SK-MEL-5 (cell line): ENCODE measurements at regions not wholly inside any gene's neighbourhood (a gene's known extent, or its start where the extent isn't known, plus 50 kb on each side); places are given as distances from the start of the nearest gene placed in this dataset.
A peak's percentile ranks its signal among the peaks of the same experiment; 100 is the strongest.
"Not testable (repeated sequence)": the region's sequence is repeated elsewhere in the genome, so short reads cannot be mapped to it uniquely, and the experiment has no call there.

Experiments used
- DNase-seq: peaks from one replicate; pipeline ENCODE4 v3.0.0-alpha.2; 2016; ENCODE audit warnings: low read depth, low spot score
- in situ Hi-C: cut with HindIII; loops from 2 replicates; pipeline ENCODE4 v1.10.0; 2016; ENCODE audit warnings: low sequenced_read_pairs, high pct_unique_total_duplicates, low pct_unique_long_range_greater_than_20kb

DNA sequence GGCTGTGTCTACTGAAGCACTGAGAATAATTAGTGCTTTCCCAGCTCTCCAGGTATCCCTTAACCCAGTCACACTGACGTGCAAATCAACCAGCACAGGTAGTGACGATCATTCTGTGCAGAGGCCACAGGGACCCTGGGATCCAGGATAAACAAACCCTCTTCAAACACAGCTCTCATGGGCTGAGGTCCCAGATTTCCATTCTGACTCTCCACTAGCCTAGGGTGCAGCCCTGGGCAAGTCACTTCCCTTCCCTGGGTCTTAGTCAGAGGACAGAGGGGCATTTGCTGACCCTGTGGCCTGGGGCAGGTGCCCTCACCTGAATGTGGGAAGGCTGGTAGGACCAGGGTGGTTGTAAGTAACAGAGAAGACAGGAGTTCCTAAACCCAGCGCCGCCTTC, 724.7 kb downstream of the MATN1 start:
- no peak for DNase-seq
- in situ Hi-C loops = no loop called here

GRCh38 chr1:29997818-29998217, 725.6 kb downstream of the MATN1 start:
- DNase-seq, in situ Hi-C loops: not testable (repeated sequence)

DNA sequence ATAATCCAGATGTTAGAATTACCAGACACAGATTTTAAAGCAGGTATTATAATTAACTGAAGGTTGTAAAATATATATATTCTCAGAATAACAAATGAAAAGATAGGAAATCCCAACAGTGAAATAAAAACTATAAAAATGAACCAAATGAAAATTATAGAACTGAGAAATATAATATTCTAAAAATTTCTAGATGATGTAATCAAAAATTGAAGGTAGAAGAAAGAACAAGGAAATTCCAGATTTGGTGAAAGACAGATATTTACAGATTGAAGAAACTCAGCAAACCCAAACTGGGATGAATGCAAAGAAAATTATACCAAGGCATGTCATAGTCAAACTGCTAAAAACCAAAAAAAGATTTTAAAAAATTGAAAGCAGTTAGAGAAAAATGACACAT, 729.4 kb downstream of the MATN1 start:
- no peak for DNase-seq
- in situ Hi-C loops = no loop called here

GRCh38 chr1:29991815-29992214, 731.6 kb downstream of the MATN1 start:
- DNase-seq = no peak
- in situ Hi-C loops = no loop called here

DNA sequence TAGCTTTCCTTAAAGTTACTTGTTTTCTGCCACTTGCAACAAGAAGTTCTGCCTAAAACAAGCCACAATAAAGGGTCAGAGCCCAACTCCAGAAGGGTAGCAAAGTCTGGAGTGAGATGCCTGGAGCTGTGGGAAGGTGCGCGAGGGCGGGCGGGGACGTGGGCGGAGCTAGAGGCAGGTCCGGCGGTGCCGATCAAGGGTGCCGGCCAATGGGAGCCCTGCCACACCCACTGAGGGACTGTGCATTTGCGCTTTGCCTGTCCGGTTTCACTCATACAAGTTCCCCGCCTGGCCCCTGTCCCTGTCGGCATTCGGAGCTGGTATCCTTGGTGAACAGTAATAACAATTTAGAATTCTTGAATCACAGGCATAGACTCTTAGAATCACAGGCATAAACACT, 732.4 kb downstream of the MATN1 start:
- in situ Hi-C loops = no loop called here
- DNase-seq = no peak

DNA sequence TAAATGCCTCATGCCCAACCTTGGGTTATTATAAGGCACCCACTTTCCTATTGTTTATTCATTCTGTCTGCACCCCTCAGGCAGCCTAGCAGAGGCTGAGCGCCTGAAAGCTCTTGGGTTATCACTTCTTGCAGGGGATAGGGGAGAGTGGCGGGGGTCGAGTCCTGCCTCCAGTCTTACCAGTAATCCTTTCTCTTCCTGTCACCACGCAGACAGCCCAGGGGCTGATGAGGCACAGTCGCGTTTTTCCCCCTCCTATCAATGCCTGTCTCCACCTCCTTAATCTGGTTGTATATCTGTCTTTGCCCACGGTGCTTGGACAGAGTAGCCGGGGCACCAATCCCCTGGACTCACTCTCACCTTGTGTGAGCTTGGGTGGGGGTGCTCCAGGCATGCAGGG, 733.1 kb downstream of the MATN1 start:
- in situ Hi-C loops = no loop called here
- no peak for DNase-seq

GRCh38 chr1:29986986-29987385, 736.4 kb downstream of the MATN1 start:
- in situ Hi-C loops = no loop called here
- no peak for DNase-seq

GRCh38 chr1:29985606-29985945, 737.8 kb downstream of the MATN1 start:
- in situ Hi-C loops = no loop called here
- no peak for DNase-seq

DNA sequence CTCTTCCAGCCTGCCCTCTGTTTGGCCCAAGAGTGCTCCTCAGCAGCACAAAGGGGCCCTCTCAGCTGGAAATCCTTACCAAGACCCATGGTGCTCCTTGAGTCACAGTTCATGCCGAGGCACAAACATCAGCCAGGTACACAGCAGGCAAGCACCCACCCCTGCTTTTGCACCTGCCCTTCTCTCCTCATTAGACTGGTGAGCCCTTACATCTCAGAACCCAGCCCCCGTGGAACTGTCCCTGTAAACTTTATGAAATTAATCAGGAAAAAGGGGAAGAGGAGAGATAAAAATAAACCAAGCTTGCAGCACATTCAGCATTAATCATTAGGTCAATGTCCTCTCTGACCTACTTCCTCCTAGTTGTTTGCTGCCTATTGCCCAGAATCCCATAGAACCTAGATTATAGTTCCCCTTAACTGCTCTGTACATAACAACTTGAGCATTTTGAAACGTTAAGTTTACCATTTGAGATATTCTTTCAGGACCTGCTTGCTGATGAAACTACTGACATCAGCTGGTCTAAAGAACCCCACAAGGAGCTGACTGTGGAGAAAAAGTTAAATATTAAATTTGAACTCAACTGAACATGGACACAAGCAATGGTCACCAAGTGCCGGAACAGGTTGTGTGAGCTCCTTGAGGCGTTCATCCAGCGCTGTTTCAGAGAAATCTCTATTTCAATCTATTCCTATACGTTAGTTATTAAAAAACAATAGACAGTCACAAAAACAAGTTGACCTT, 738.4 kb downstream of the MATN1 start:
- in situ Hi-C loops = no loop called here
- no peak for DNase-seq

- in situ Hi-C loops = no loop called here
- DNase-seq = no peak
These were observed 739.1 kb downstream of the MATN1 start for GRCh38 chr1:29984166-29984861.

- no peak for DNase-seq
- in situ Hi-C loops = no loop called here
These were observed 740.1 kb downstream of the MATN1 start for GRCh38 chr1:29983321-29983720.

GRCh38 chr1:29981586-29982239, 741.7 kb downstream of the MATN1 start:
- no peak for DNase-seq
- in situ Hi-C loops = no loop called here

DNA sequence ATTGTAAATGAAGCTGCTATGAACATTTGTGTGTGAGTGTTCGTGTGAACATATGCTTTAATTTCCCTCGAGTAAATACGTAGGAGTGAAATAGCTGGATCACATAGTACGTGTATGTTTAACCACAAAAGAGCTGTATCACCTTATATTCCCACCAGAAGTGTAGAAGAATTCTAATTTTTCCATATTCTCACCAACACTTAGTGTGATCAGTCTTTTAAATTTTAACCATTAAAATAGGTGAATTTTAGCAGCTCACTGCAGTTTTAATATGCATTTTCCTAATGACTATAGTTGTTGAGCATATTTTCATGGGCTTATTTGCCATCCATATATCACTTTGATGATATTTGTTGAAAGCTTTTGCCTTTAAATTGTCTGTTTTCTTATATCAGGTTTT, 741.2 kb downstream of the PTPRU start:
- in situ Hi-C loops = no loop called here
- DNase-seq = no peak

GRCh38 chr1:29975036-29975694, 738.8 kb downstream of the PTPRU start:
- DNase-seq = peak; percentile 22
- in situ Hi-C loops = no loop called here

DNA sequence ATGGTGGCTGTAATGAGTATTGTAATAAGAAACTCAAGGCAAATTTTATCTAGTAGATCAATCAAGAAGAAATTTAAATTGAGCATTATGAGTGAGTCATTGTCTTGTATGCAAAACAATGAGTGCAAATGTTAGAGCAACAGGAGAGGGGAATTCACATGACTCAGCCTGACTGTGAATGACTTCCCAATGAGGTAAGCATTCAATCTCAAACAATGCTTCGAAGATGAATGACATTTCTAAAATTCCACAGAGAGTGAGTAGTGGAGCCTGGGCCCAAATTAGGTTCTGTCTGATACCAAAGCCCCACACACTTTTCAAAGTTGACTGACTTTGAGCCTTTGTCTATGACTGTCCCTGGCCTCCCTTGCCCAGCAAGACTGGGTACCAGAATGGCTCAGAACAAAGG, 738.0 kb downstream of the PTPRU start:
- in situ Hi-C loops = no loop called here
- peak; percentile 35 for DNase-seq

GRCh38 chr1:29973406-29973805, 737.1 kb downstream of the PTPRU start:
- in situ Hi-C loops = no loop called here

DNA sequence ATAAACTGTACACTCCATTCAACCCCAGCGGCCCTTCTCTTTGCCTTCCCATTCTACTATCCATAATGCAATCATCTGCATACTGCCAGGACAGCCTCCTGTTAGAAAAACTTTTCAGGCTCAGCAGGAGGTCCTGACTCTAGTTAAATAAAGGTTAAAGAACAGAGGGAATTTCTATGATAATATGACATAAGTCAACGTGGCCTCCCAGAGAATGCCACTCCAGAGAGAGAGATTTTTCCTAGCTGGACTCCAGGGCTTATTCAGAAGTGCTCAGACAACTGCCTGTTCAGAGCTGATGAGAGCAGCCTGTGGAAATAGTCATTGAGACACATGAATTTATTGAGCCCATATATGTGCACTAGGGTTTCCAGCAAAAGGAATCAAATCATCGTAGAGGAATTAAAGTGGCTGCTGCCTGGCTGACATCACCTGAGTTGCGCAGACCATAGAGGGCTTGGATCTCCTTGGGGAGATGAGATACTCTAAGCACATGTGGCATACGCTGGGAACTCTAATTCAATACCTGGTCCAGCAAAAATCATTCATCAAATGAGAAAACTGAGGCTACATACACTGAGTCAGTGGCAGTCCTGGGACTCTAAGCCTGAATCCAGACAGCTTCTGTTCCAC, 736.2 kb downstream of the PTPRU start:
- in situ Hi-C loops = no loop called here
- DNase-seq = no peak

More at GRCh38 chr1:29973406-29973805, 737.1 kb downstream of the PTPRU start:
- no peak for DNase-seq

DNA sequence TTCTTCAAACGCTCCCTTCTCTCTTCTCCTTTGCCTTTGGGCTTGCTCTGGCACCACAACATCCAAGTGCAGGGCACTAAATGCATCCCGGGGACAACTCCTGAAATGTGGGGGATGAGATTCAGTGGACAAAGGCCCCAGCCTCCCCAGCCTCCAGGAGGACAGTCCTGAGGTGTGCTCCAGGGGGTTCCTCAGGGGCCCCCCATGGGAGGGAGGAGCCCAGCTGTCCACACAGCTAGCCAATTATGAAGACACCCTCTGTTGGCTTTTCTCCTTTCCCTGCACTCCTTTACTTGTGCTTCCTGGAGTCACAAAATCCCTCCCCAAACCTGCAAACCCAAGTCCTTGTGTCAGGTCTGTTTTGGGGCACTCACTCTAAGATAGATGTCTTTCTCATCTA, 735.4 kb downstream of the PTPRU start:
- no peak for DNase-seq

More for the DNA sequence above, 735.4 kb downstream of the PTPRU start:
- in situ Hi-C loops = no loop called here
